SK-N-SH treated with all-trans-retinoic acid at 6 μM for 48 hours (cell line): ENCODE measurements at regions not wholly inside any gene's neighbourhood (a gene's known extent, or its start where the extent isn't known, plus 50 kb on each side); places are given as distances from the start of the nearest gene placed in this dataset.
A peak's percentile ranks its signal among the peaks of the same experiment; 100 is the strongest.

Source experiments
- ATAC-seq: fragments of 200-7000 bp; cut with Tn5 transposase; 3 replicates; pipeline ENCODE4 v1.9.1; 2020; ENCODE audit warnings: mild to moderate bottlenecking, moderate library complexity
- ARNTL ChIP-seq: fragments of 450-650 bp; formaldehyde crosslinking; IDR thresholded peaks from 2 replicates; pipeline ENCODE4 v1.5.0; 2020; ENCODE audit warnings: low read depth, mild to moderate bottlenecking, moderate library complexity, borderline replicate concordance
- BACH2 ChIP-seq: fragments of 250-450 bp; sonication (Bioruptor Pico); IDR thresholded peaks from 2 replicates; pipeline ENCODE4 v1.9.0; 2021; ENCODE audit warnings: mild to moderate bottlenecking, borderline replicate concordance
- CSDC2 ChIP-seq: fragments of 250-450 bp; sonication (Bioruptor Pico); IDR thresholded peaks from 2 replicates; pipeline ENCODE4 v1.5.0; 2020; ENCODE audit warnings: mild to moderate bottlenecking, moderate library complexity
- CSRNP3 ChIP-seq: fragments of 250-450 bp; sonication (Bioruptor Pico); IDR thresholded peaks from 2 replicates; pipeline ENCODE4 v1.5.1; 2021; ENCODE audit warnings: mild to moderate bottlenecking, moderate library complexity
- ESRRG ChIP-seq: fragments of 250-450 bp; sonication (Bioruptor Pico); IDR thresholded peaks from 2 replicates; pipeline ENCODE4 v1.6.1; 2021; ENCODE audit warnings: mild to moderate bottlenecking
- GLIS3 ChIP-seq: fragments of 250-450 bp; sonication (Bioruptor Pico); IDR thresholded peaks from 2 replicates; pipeline ENCODE4 v1.5.0; 2020; ENCODE audit warnings: mild to moderate bottlenecking, moderate library complexity
- ISL1 ChIP-seq: fragments of 250-450 bp; sonication (Bioruptor Pico); IDR thresholded peaks from 2 replicates; pipeline ENCODE4 v2.1.2; 2022; ENCODE audit warnings: mild to moderate bottlenecking, moderate library complexity
- OSR1 ChIP-seq: fragments of 250-450 bp; sonication (Bioruptor Pico); IDR thresholded peaks from 2 replicates; pipeline ENCODE4 v1.8.0; 2022; ENCODE audit warnings: moderate library complexity, mild to moderate bottlenecking, inconsistent platforms
- POU6F1 ChIP-seq: fragments of 250-450 bp; sonication (Bioruptor Pico); IDR thresholded peaks from 2 replicates; pipeline ENCODE4 v1.8.0; 2021; ENCODE audit warnings: low read depth, mild to moderate bottlenecking, moderate library complexity, borderline replicate concordance
- PPARA ChIP-seq: fragments of 250-450 bp; sonication (Bioruptor Pico); IDR thresholded peaks from 2 replicates; pipeline ENCODE4 v1.5.0; 2020; ENCODE audit warnings: mild to moderate bottlenecking, borderline replicate concordance
- RARB ChIP-seq: fragments of 250-450 bp; sonication (Bioruptor Pico); IDR thresholded peaks from 2 replicates; pipeline ENCODE4 v1.8.0; 2021; ENCODE audit warnings: mild to moderate bottlenecking, moderate library complexity
- SNAI2 ChIP-seq: fragments of 250-450 bp; sonication (Bioruptor Pico); IDR thresholded peaks from 2 replicates; pipeline ENCODE4 v1.5.0; 2020; ENCODE audit warnings: mild to moderate bottlenecking, moderate library complexity
- TCF4 ChIP-seq: fragments of 250-450 bp; sonication (Bioruptor Pico); IDR thresholded peaks from 2 replicates; pipeline ENCODE4 v1.8.0; 2021; ENCODE audit warnings: mild to moderate bottlenecking, moderate library complexity, borderline replicate concordance
- TOX ChIP-seq: fragments of 250-450 bp; sonication (Bioruptor Pico); IDR thresholded peaks from 2 replicates; pipeline ENCODE4 v1.8.0; 2021; ENCODE audit warnings: mild to moderate bottlenecking, moderate library complexity, borderline replicate concordance
- ZC3H10 ChIP-seq: fragments of 250-450 bp; sonication (Bioruptor Pico); IDR thresholded peaks from 2 replicates; pipeline ENCODE4 v1.5.1; 2021; ENCODE audit warnings: mild to moderate bottlenecking, moderate library complexity
- ZFP3 ChIP-seq: fragments of 250-450 bp; sonication (Bioruptor Pico); IDR thresholded peaks from 2 replicates; pipeline ENCODE4 v1.5.0; 2020; ENCODE audit warnings: mild to moderate bottlenecking, moderate library complexity
- ZFP30 ChIP-seq: fragments of 450-650 bp; formaldehyde crosslinking; IDR thresholded peaks from 2 replicates; pipeline ENCODE4 v1.5.0; 2022; ENCODE audit warnings: mild to moderate bottlenecking, moderate library complexity
- ZNF565 ChIP-seq: fragments of 450-650 bp; formaldehyde crosslinking; conservative IDR thresholded peaks from 2 replicates; pipeline ENCODE4 v1.5.0; 2020; ENCODE audit warnings: low read depth, mild to moderate bottlenecking, moderate library complexity
- ZNF70 ChIP-seq: fragments of 450-650 bp; formaldehyde crosslinking; IDR thresholded peaks from 2 replicates; pipeline ENCODE4 v1.5.0; 2020; ENCODE audit warnings: mild to moderate bottlenecking, moderate library complexity
- ZNF8 ChIP-seq: fragments of 450-650 bp; formaldehyde crosslinking; IDR thresholded peaks from 2 replicates; pipeline ENCODE4 v1.5.0; 2020; ENCODE audit warnings: mild to moderate bottlenecking, moderate library complexity
- TF ChIP-seq, protein P1 (sequence below): fragments of 250-450 bp; sonication (Bioruptor Pico); IDR thresholded peaks from 2 replicates; pipeline ENCODE4 v1.8.0; 2020; ENCODE audit warnings: mild to moderate bottlenecking, moderate library complexity, borderline replicate concordance
- TF ChIP-seq, protein P2 (sequence below): fragments of 250-450 bp; sonication (Bioruptor Pico); IDR thresholded peaks from 2 replicates; pipeline ENCODE4 v1.5.0; 2020; ENCODE audit warnings: mild to moderate bottlenecking, moderate library complexity

GRCh38 chr9:87283585-87283984 lies 214.1 kb upstream of the DAPK1 start:
- no peak for ATAC-seq
- TF ChIP-seq TCF4 (CRISPR knock-in tag) (no peak), POU6F1 (CRISPR knock-in tag) (no peak), BACH2 (CRISPR knock-in tag) (no peak), ZNF565 (no peak), CSRNP3 (no peak), SNAI2 (CRISPR knock-in tag) (no peak), ZNF70 (CRISPR knock-in tag) (no peak), ZNF8 (no peak), ZFP3 (CRISPR knock-in tag) (no peak), PPARA (CRISPR knock-in tag) (no peak), ISL1 (no peak), ZC3H10 (CRISPR knock-in tag) (no peak)
- TF ChIP-seq, protein P1, sequence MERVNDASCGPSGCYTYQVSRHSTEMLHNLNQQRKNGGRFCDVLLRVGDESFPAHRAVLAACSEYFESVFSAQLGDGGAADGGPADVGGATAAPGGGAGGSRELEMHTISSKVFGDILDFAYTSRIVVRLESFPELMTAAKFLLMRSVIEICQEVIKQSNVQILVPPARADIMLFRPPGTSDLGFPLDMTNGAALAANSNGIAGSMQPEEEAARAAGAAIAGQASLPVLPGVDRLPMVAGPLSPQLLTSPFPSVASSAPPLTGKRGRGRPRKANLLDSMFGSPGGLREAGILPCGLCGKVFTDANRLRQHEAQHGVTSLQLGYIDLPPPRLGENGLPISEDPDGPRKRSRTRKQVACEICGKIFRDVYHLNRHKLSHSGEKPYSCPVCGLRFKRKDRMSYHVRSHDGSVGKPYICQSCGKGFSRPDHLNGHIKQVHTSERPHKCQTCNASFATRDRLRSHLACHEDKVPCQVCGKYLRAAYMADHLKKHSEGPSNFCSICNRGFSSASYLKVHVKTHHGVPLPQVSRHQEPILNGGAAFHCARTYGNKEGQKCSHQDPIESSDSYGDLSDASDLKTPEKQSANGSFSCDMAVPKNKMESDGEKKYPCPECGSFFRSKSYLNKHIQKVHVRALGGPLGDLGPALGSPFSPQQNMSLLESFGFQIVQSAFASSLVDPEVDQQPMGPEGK (CRISPR knock-in tag), result no peak
- TF ChIP-seq, protein P2, sequence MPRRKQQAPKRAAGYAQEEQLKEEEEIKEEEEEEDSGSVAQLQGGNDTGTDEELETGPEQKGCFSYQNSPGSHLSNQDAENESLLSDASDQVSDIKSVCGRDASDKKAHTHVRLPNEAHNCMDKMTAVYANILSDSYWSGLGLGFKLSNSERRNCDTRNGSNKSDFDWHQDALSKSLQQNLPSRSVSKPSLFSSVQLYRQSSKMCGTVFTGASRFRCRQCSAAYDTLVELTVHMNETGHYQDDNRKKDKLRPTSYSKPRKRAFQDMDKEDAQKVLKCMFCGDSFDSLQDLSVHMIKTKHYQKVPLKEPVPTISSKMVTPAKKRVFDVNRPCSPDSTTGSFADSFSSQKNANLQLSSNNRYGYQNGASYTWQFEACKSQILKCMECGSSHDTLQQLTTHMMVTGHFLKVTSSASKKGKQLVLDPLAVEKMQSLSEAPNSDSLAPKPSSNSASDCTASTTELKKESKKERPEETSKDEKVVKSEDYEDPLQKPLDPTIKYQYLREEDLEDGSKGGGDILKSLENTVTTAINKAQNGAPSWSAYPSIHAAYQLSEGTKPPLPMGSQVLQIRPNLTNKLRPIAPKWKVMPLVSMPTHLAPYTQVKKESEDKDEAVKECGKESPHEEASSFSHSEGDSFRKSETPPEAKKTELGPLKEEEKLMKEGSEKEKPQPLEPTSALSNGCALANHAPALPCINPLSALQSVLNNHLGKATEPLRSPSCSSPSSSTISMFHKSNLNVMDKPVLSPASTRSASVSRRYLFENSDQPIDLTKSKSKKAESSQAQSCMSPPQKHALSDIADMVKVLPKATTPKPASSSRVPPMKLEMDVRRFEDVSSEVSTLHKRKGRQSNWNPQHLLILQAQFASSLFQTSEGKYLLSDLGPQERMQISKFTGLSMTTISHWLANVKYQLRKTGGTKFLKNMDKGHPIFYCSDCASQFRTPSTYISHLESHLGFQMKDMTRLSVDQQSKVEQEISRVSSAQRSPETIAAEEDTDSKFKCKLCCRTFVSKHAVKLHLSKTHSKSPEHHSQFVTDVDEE (CRISPR knock-in tag), result no peak

DNA sequence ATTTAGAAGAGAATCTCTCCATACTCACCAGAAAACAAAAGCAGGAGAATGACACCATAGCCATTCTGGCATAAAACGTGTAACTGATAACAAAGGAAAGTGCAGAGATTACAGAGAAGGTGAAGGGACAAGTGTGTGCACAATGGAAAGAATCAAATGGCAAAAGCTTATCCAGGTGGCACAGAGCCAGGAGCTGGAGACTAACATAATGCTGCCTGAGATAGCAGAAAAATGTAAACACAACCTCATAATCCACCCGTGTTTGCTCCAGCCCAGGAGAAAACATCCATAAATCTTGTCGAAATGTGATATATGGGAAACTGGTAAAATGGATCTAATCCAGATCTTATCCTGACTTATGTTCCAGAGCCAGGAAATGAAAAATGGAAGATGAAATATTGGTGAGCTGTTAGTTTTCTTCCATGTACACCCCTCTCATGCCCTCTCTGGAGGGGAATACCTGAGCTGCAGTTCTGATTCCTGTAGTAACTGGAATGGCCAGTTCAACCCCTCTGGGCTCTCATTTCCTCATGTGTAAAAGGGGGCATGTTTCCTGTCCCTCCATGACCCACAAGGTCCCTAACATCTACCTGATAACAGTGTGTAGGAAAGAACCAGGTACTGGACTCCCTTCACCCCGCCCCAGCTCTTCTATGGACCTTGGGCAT lies 212.3 kb upstream of the DAPK1 start:
- TF ChIP-seq ISL1, result peak; percentile 55
- TF ChIP-seq CSDC2 (CRISPR knock-in tag), result no peak
- ATAC-seq, result peak; percentile 41

GRCh38 chr9:87286506-87286905 lies 211.2 kb upstream of the DAPK1 start:
- TF ChIP-seq BACH2 (CRISPR knock-in tag), result no peak
- TF ChIP-seq ZNF8, result no peak
- no peak for TF ChIP-seq ZFP3 (CRISPR knock-in tag)
- no peak for TF ChIP-seq POU6F1 (CRISPR knock-in tag)
- TF ChIP-seq ISL1, result no peak
- TF ChIP-seq TCF4 (CRISPR knock-in tag), result no peak
- no peak for TF ChIP-seq ZNF70 (CRISPR knock-in tag)
- no peak for TF ChIP-seq ZNF565
- TF ChIP-seq RARB, result no peak
- TF ChIP-seq TOX, result no peak
- TF ChIP-seq, protein P2 (CRISPR knock-in tag), result no peak
- no peak for TF ChIP-seq GLIS3 (CRISPR knock-in tag)
- no peak for TF ChIP-seq ESRRG (CRISPR knock-in tag)
- TF ChIP-seq ARNTL (CRISPR knock-in tag), result no peak
- TF ChIP-seq ZFP30 (CRISPR knock-in tag), result no peak
- no peak for TF ChIP-seq PPARA (CRISPR knock-in tag)
- TF ChIP-seq SNAI2 (CRISPR knock-in tag), result no peak
- TF ChIP-seq OSR1 (CRISPR knock-in tag), result no peak
- TF ChIP-seq ZC3H10 (CRISPR knock-in tag), result no peak
- no peak for TF ChIP-seq CSRNP3
- ATAC-seq, result no peak
